GM12878 (cell line): ENCODE measurements at regions not wholly inside any gene's neighbourhood (a gene's known extent, or its start where the extent isn't known, plus 50 kb on each side); places are given as distances from the start of the nearest gene placed in this dataset.

Experiments
- ATAC-seq: fragments of 200-7000 bp; cut with Tn5 transposase; 3 replicates; pipeline ENCODE4 v1.9.1; 2020; ENCODE audit warnings: mild to moderate bottlenecking, moderate library complexity
- BruUV-seq: library from RNA; stranded (reverse); fragments of 400-500 nt; replicated peaks from 2 replicates; lab custom pipeline; 2021; lab: Mats Ljungman, UMichigan
- CTCF ChIA-PET: fragments of 300-600 bp; sonication (Branson Sonifier 250); formaldehyde crosslinking; extraction: SDS; loops from one replicate; lab custom pipeline; 2021; ENCODE audit warnings: inconsistent platforms; lab: Yijun Ruan, JAX
- POLR2A ChIA-PET: fragments of 350-600 bp; formaldehyde crosslinking; extraction: SDS; loops from one replicate; lab custom pipeline; 2021; ENCODE audit warnings: inconsistent platforms; lab: Charles Lee
- RAD21 ChIA-PET: fragments of 300-600 bp; sonication (Branson Sonifier 250); formaldehyde crosslinking; loops from one replicate; lab custom pipeline; 2023; ENCODE audit warnings: antibody characterized with exemption; ENCODE audit not compliant: unreplicated experiment; lab: Charles Lee
- SMC1A ChIA-PET: fragments of 300-600 bp; sonication (Branson Sonifier 250); formaldehyde crosslinking; loops from one replicate; lab custom pipeline; 2023; ENCODE audit not compliant: unreplicated experiment, uncharacterized antibody; lab: Charles Lee
- DNase-seq: peaks from one replicate; pipeline ENCODE4 v3.0.0-alpha.2; 2011; ENCODE audit warnings: low read depth, low spot score
- FAIRE-seq: peaks from 3 replicates; lab custom pipeline; 2011; peaks lifted over from hg19 to GRCh38; lab: Jason Lieb, UNC
- H2AFZ ChIP-seq: 2 replicates; pipeline ENCODE4 v1.6.0; 2011; ENCODE audit warnings: low read depth, low read length, control low read depth; ENCODE audit not compliant: control insufficient read depth
- H3K27ac ChIP-seq: 2 replicates; pipeline ENCODE4 v1.5.1; 2011; ENCODE audit warnings: control low read depth; ENCODE audit not compliant: control insufficient read depth, insufficient read depth
- H3K27me3 ChIP-seq, 2 experiments: replicated peaks in 1 of 2; 2 replicates each; pipeline versions ENCODE4 v1.6.0 to v1.6.1; 2011; ENCODE audit warnings: low read length in 1 of 2; ENCODE audit not compliant: control insufficient read depth in 2 of 2, insufficient read depth in 2 of 2
- H3K36me3 ChIP-seq, 2 experiments: 2 replicates each; pipeline ENCODE4 v1.5.1; 2011; ENCODE audit warnings: low read length in 1 of 2; ENCODE audit not compliant: control insufficient read depth in 2 of 2, insufficient read depth in 2 of 2
- H3K4me1 ChIP-seq: 2 replicates; pipeline ENCODE4 v1.6.1; 2011; ENCODE audit warnings: mild to moderate bottlenecking, low read length, moderate library complexity, mixed read lengths; ENCODE audit not compliant: control insufficient read depth, insufficient read depth
- H3K4me2 ChIP-seq: 2 replicates; pipeline ENCODE4 v1.6.0; 2011; ENCODE audit warnings: control low read depth; ENCODE audit not compliant: control insufficient read depth, insufficient read depth
- H3K4me3 ChIP-seq: fragments of 200-600 bp; sonication (generic); 2 replicates; pipeline ENCODE4 v1.5.1; 2016
- H3K79me2 ChIP-seq: 2 replicates; pipeline ENCODE4 v1.6.0; 2011; ENCODE audit warnings: low read length; ENCODE audit not compliant: control insufficient read depth, insufficient read depth
- H3K9ac ChIP-seq: 2 replicates; pipeline ENCODE4 v1.8.0; 2011; ENCODE audit warnings: low read length, control low read depth, mixed read lengths; ENCODE audit not compliant: control insufficient read depth, insufficient read depth
- H3K9me3 ChIP-seq: replicated peaks from 3 replicates; pipeline ENCODE4 v1.5.1; 2011; ENCODE audit warnings: mild to moderate bottlenecking, low read length; ENCODE audit not compliant: control insufficient read depth, insufficient read depth
- H4K20me1 ChIP-seq: 2 replicates; pipeline ENCODE4 v1.6.0; 2011; ENCODE audit not compliant: control insufficient read depth, insufficient read depth
- ATF7 ChIP-seq: fragments of 450-650 bp; IDR thresholded peaks from 2 replicates; pipeline ENCODE4 v1.6.1; 2016; ENCODE audit warnings: low read depth, mild to moderate bottlenecking
- ELK1 ChIP-seq: IDR thresholded peaks from 2 replicates; pipeline ENCODE4 v1.6.1; 2012; ENCODE audit warnings: low read depth, low read length, improper control_type of control experiment
- FOXK2 ChIP-seq: fragments of 450-650 bp; IDR thresholded peaks from 2 replicates; pipeline ENCODE4 v1.6.1; 2017; ENCODE audit warnings: mild to moderate bottlenecking, moderate library complexity
- GATAD2B ChIP-seq: fragments of 450-650 bp; conservative IDR thresholded peaks from 2 replicates; pipeline ENCODE4 v1.6.1; 2017; ENCODE audit warnings: low read depth, mild to moderate bottlenecking, moderate library complexity
- MTA2 ChIP-seq: fragments of 450-650 bp; IDR thresholded peaks from 2 replicates; pipeline ENCODE4 v1.6.1; 2016; ENCODE audit warnings: low read depth, mild to moderate bottlenecking, moderate library complexity
- NKRF ChIP-seq: fragments of 450-650 bp; conservative IDR thresholded peaks from 2 replicates; pipeline ENCODE4 v1.6.1; 2017; ENCODE audit warnings: mild to moderate bottlenecking, moderate library complexity
- SRF ChIP-seq, 2 experiments: IDR thresholded peaks; 2 replicates each; pipeline ENCODE4 v1.6.1; 2011; ENCODE audit warnings: low read depth in 2 of 2, low read length in 2 of 2, mild to moderate bottlenecking in 1 of 2, moderate library complexity in 1 of 2
- ZNF207 ChIP-seq: fragments of 450-650 bp; IDR thresholded peaks from 2 replicates; pipeline ENCODE4 v1.6.1; 2014; ENCODE audit warnings: antibody characterized with exemption, mild to moderate bottlenecking, borderline replicate concordance
- in situ Hi-C: fragments of 300-500 bp; cut with MboI; formaldehyde crosslinking; loops from 9 replicates; pipeline ENCODE4 v1.14.3; 2018; ENCODE audit warnings: mixed read lengths
- intact Hi-C: fragments of 100-400 bp; cut with micrococcal nuclease; formaldehyde crosslinking; loops from one replicate; pipeline ENCODE4 v1.14.2; 2022; ENCODE audit not compliant: unreplicated experiment

- Histone ChIP-seq H2AFZ (no peak overlapping the region), H3K9ac (no peak overlapping the region), H3K4me1 (no peaks in the 10 kb centered on the region)
- RAD21 ChIA-PET: no interaction called here
- no peak for FAIRE-seq
- TF ChIP-seq NKRF (no peak), ATF7 (no peak), FOXK2 (no peak), SRF (IDR thresholded peaks at IDR 0.05; ENCODE audit: low read depth in 2 of 2, low read length in 2 of 2) (no peak), ZNF207 (no peak), GATAD2B (no peak), MTA2 (no peak), ELK1 (no peak)
- TF ChIP-seq, all 136 proteins: peak for 0
- intact Hi-C loops (no loop called here), in situ Hi-C loops (no loop called here)
- no peaks in the 10 kb centered on the region for H3K79me2 ChIP-seq
- ATAC-seq (no peak), DNase-seq (no peak)
- no TSS peak for BruUV-seq
- H3K36me3 ChIP-seq: no peaks in the 10 kb centered on the region
- ChIA-PET CTCF (interaction anchor here (0.7 to 1.6 kb wide), 3 partner anchors 9 to 275 kb away, joined by 3 read pairs; no protein-coding TSS in a partner anchor), SMC1A (no interaction called here), POLR2A (no interaction called here)
- H3K27ac ChIP-seq: no peak overlapping the region
- no peaks in the 10 kb centered on the region for H4K20me1 ChIP-seq
- H3K4me2 ChIP-seq: no peak overlapping the region
- no peaks in the 10 kb centered on the region for H3K27me3 ChIP-seq
- H3K9me3 ChIP-seq: no peaks in the 10 kb centered on the region; the same call in 2 of the 3 replicates
- H3K4me3 ChIP-seq: no peak overlapping the region
Observed at GRCh38 chr1:209493559-209493958, 90.0 kb upstream of the CAMK1G start.
